ENCODE measurements at regions not wholly inside any gene's neighbourhood (a gene's known extent, or its start where the extent isn't known, plus 50 kb on each side); places are given as distances from the start of the nearest gene placed in this dataset.

DNA sequence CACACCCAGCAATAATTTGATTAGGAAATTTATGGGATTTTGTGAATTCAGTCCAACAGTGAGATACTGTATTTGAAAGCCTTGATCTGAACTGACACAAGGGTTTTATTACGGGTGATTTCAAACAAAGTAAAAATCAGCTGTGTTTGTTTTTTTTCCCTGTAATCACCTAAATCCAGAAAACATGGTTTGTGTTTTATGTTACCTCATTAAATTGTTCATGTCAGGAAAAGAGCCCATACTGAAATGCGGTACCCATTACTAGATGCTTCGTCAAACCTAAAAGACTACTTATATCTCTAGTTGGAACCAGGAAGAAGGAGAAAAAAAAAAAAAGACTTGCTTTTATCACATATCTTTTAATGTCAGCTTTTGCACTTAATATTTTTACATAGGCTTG, 811.9 kb upstream of the RGS18 start:
- Mint-ChIP-seq H3K4me1 (no peaks in the 10 kb centered on the region), H3K36me3 (no peaks in the 10 kb centered on the region)
- ATAC-seq, result no peak

DNA sequence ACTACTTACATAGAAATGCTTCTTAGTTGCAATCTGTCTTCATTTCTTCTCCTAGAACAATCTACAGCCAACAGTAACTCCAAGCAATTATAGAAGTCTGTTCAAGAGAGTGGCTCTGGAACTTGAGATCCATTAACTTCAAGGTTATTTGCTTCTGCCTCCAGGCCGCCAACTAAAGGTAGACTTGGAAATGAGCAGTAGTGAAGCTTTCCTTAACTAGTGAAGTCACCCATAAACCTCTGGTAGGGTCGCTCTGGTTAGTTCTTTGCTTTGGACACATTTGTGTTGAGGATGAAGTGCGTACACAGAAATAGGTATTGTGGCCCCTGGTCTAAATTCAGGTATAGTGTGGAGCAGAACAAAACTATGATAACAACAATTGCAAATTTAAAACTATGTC, 809.9 kb upstream of the RGS18 start:
- intact Hi-C loops (cut with micrococcal nuclease), result no loop called here
- H3K27ac Mint-ChIP-seq, result no peak overlapping the region
- no peak for TF ChIP-seq CTCF (IDR thresholded peaks at IDR 0.05)
- Histone ChIP-seq H3K4me3 (ENCODE audit: low read length) (no peak overlapping the region), H3K36me3 (ENCODE audit: control insufficient read depth, insufficient read depth, low read length) (no peaks in the 10 kb centered on the region), H3K27ac (ENCODE audit: low read length) (no peak overlapping the region), H3K4me1 (ENCODE audit: control insufficient read depth, insufficient read depth, low read length) (no peaks in the 10 kb centered on the region), H3K27me3 (ENCODE audit: control insufficient read depth, insufficient read depth, low read length) (no peaks in the 10 kb centered on the region), H3K9me3 (ENCODE audit: control insufficient read depth, insufficient read depth, low read length) (peaks cover 3% of the 10 kb centered on the region)
- no peaks in the 10 kb centered on the region for H3K36me3 Mint-ChIP-seq
- H3K4me3 Mint-ChIP-seq, result no peak overlapping the region
- H3K9me3 Mint-ChIP-seq, result peaks cover 17 to 19% of the 10 kb centered on the region in 2 donors
- H3K27me3 Mint-ChIP-seq (ENCODE audit: low read depth in 2 of 2), result no peaks in the 10 kb centered on the region
- no peak for ATAC-seq
- no peak for DNase-seq
- H3K4me1 Mint-ChIP-seq, result no peaks in the 10 kb centered on the region
- 88% methylated on average over 3 of the region's 3 CpGs for WGBS (ENCODE audit: insufficient coverage)

More for the DNA sequence above, 811.9 kb upstream of the RGS18 start:
- Histone ChIP-seq H3K27me3 (ENCODE audit: control insufficient read depth, insufficient read depth, low read length) (no peaks in the 10 kb centered on the region), H3K9me3 (ENCODE audit: control insufficient read depth, insufficient read depth, low read length) (peaks cover 6% of the 10 kb centered on the region), H3K27ac (ENCODE audit: low read length) (no peak overlapping the region), H3K36me3 (ENCODE audit: control insufficient read depth, insufficient read depth, low read length) (no peaks in the 10 kb centered on the region), H3K4me1 (ENCODE audit: control insufficient read depth, insufficient read depth, low read length) (no peaks in the 10 kb centered on the region), H3K4me3 (ENCODE audit: low read length) (no peak overlapping the region)
- Mint-ChIP-seq H3K4me3 (no peak overlapping the region), H3K9me3 (peaks cover 15 to 19% of the 10 kb centered on the region in 2 donors), H3K27me3 (ENCODE audit: low read depth in 2 of 2) (no peaks in the 10 kb centered on the region), H3K27ac (no peak overlapping the region)
- TF ChIP-seq CTCF (IDR thresholded peaks at IDR 0.05), result no peak
- intact Hi-C loops (cut with micrococcal nuclease), result no loop called here
- no CpG with 5 or more reads among the region's 3 CpGs for WGBS (ENCODE audit: insufficient coverage)
- no peak for DNase-seq

- Histone ChIP-seq H3K27me3 (ENCODE audit: control insufficient read depth, insufficient read depth, low read length) (no peaks in the 10 kb centered on the region), H3K27ac (ENCODE audit: low read length) (no peak overlapping the region), H3K9me3 (ENCODE audit: control insufficient read depth, insufficient read depth, low read length) (no peaks in the 10 kb centered on the region), H3K36me3 (ENCODE audit: control insufficient read depth, insufficient read depth, low read length) (no peaks in the 10 kb centered on the region), H3K4me1 (ENCODE audit: control insufficient read depth, insufficient read depth, low read length) (no peaks in the 10 kb centered on the region), H3K4me3 (ENCODE audit: low read length) (no peak overlapping the region)
- no CpG with 5 or more reads among the region's 1 CpG for WGBS (ENCODE audit: insufficient coverage)
- Mint-ChIP-seq H3K27me3 (ENCODE audit: low read depth in 2 of 2) (no peaks in the 10 kb centered on the region), H3K4me3 (no peak overlapping the region), H3K36me3 (peaks cover 8% of the 10 kb centered on the region), H3K4me1 (no peaks in the 10 kb centered on the region), H3K27ac (no peak overlapping the region), H3K9me3 (peaks cover 15 to 20% of the 10 kb centered on the region in 2 donors)
- intact Hi-C loops (cut with micrococcal nuclease), result loop anchor here (10.0 kb wide), 1 partner anchor 56 kb away; no protein-coding TSS in a partner anchor
- TF ChIP-seq CTCF (IDR thresholded peaks at IDR 0.05), result no peak
- ATAC-seq (no peak), DNase-seq (no peak)
These were observed 807.3 kb upstream of the RGS18 start for GRCh38 chr1:191350938-191351337.

DNA sequence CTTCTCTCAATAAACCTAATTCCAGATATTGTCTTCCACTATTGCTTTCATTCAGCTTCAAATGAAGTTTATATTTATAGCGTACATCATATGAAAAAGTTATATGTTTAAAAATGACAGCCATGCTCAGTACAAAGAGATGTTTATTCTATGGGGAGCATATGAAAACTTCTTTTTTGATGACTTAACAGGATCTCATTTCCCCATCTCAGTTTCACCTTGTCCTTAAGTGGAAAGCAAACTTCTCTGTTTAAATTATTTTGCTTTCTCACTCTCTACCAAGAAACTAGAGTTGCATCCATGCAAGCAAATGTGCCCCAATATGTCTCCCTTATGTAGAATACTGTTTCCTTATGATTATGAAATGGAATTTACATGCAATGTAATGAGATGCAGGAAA, 799.5 kb upstream of the RGS18 start:
- no peak overlapping the region for H3K27ac Mint-ChIP-seq
- ATAC-seq, result no peak
- intact Hi-C loops (cut with micrococcal nuclease), result loop anchor here (10.0 kb wide), 1 partner anchor 64 kb away; no protein-coding TSS in a partner anchor
- H3K4me3 Mint-ChIP-seq, result no peak overlapping the region
- Histone ChIP-seq H3K36me3 (ENCODE audit: control insufficient read depth, insufficient read depth, low read length) (no peaks in the 10 kb centered on the region), H3K9me3 (ENCODE audit: control insufficient read depth, insufficient read depth, low read length) (no peaks in the 10 kb centered on the region), H3K4me3 (ENCODE audit: low read length) (no peak overlapping the region), H3K4me1 (ENCODE audit: control insufficient read depth, insufficient read depth, low read length) (no peaks in the 10 kb centered on the region), H3K27ac (ENCODE audit: low read length) (no peak overlapping the region), H3K27me3 (ENCODE audit: control insufficient read depth, insufficient read depth, low read length) (no peaks in the 10 kb centered on the region)
- peaks cover 17% of the 10 kb centered on the region for H3K36me3 Mint-ChIP-seq
- no peak for TF ChIP-seq CTCF (IDR thresholded peaks at IDR 0.05)
- DNase-seq, result no peak
- H3K27me3 Mint-ChIP-seq (ENCODE audit: low read depth in 2 of 2), result no peaks in the 10 kb centered on the region
- WGBS (ENCODE audit: insufficient coverage), result no CpG with 5 or more reads among the region's 1 CpG
- H3K4me1 Mint-ChIP-seq, result no peaks in the 10 kb centered on the region
- H3K9me3 Mint-ChIP-seq, result peaks cover 21 to 27% of the 10 kb centered on the region in 2 donors

Measured in natural killer cell (primary cell).